NB4 (cell line): ENCODE measurements at regions not wholly inside any gene's neighbourhood (a gene's known extent, or its start where the extent isn't known, plus 50 kb on each side); places are given as distances from the start of the nearest gene placed in this dataset.

Source experiments
- CTCF ChIP-seq: IDR thresholded peaks from one replicate; pipeline ENCODE4 v1.5.1; 2012; ENCODE audit warnings: low read depth, low read length
- MAX ChIP-seq: IDR thresholded peaks from 2 replicates; pipeline ENCODE4 v1.6.1; 2011; ENCODE audit warnings: low read depth, low read length
- MYC ChIP-seq: IDR thresholded peaks from 2 replicates; pipeline ENCODE4 v1.6.1; 2011; ENCODE audit warnings: low read depth, low read length
- POLR2A ChIP-seq: IDR thresholded peaks from 2 replicates; pipeline ENCODE4 v1.6.1; 2011; ENCODE audit warnings: mild to moderate bottlenecking; ENCODE audit not compliant: insufficient read length; ENCODE audit errors: extremely low read depth

DNA sequence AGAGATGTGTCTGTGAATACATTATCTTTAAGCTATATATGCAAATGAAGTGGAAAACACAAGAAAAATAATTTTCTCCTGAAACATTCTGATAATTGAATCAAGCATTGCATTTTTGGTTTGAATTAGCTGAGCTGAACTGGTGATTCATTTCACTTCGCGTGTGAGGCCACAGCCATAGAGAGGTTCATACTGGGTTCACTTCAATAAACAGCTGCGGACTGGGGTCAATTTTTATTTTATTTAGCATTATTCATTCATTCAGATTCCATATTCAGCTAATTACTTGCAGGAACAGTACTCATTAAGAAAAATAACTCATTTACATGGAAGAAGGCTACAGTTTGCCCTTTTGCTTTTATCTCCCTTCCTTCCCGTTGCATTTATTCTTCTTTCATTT, 195.2 kb upstream of the LRIG3 start:
- no peak for TF ChIP-seq MAX
- TF ChIP-seq CTCF = no peak
- no peak for TF ChIP-seq POLR2A
- no peak for TF ChIP-seq MYC
